ENCODE measurements at regions not wholly inside any gene's neighbourhood (a gene's known extent, or its start where the extent isn't known, plus 50 kb on each side); places are given as distances from the start of the nearest gene placed in this dataset.
A peak's percentile ranks its signal among the peaks of the same experiment; 100 is the strongest.

GRCh38 chr13:73681015-73681414, 453.2 kb downstream of the KLF12 start (continued):
- TF ChIP-seq CTCF (IDR thresholded peaks at IDR 0.05), result no peak
- no peak for TF ChIP-seq KAT7 (CRISPR knock-in tag; IDR thresholded peaks at IDR 0.05; ENCODE audit: borderline replicate concordance)
- no peak for TF ChIP-seq PREB (CRISPR knock-in tag; IDR thresholded peaks at IDR 0.05; ENCODE audit: borderline replicate concordance)
- TF ChIP-seq MAX (CRISPR knock-in tag; IDR thresholded peaks at IDR 0.05), result no peak
- no peak for TF ChIP-seq USF1 (CRISPR knock-in tag; IDR thresholded peaks at IDR 0.05)
- TF ChIP-seq NR2C2 (CRISPR knock-in tag; IDR thresholded peaks at IDR 0.05), result no peak
- no peak for TF ChIP-seq IRF1 (CRISPR knock-in tag; IDR thresholded peaks at IDR 0.05)
- no peak for TF ChIP-seq PRRX2 (CRISPR knock-in tag; IDR thresholded peaks at IDR 0.05)
- TF ChIP-seq ELF4 (CRISPR knock-in tag; IDR thresholded peaks at IDR 0.05; ENCODE audit: low read depth), result no peak

GRCh38 chr13:73677048-73677601, 457.1 kb downstream of the KLF12 start:
- Mint-ChIP-seq H3K9me3 (peaks cover 6% of the 10 kb centered on the region), H3K27me3 (ENCODE audit: low read depth) (no peaks in the 10 kb centered on the region), H3K27ac (peak overlapping the region; percentile 36; the same call in 1 of the 2 replicates), H3K36me3 (no peaks in the 10 kb centered on the region), H3K4me1 (peaks cover 25% of the 10 kb centered on the region), H3K4me3 (no peak overlapping the region)
- POLR2A ChIA-PET, result interaction anchor here (0.6 kb wide), 1 partner anchor 1728 kb away, joined by 4 read pairs; no protein-coding TSS in a partner anchor
- TF ChIP-seq NR2C2 (CRISPR knock-in tag; IDR thresholded peaks at IDR 0.05) (no peak), ZNF219 (CRISPR knock-in tag; IDR thresholded peaks at IDR 0.05; ENCODE audit: borderline replicate concordance) (no peak), ATF2 (CRISPR knock-in tag; IDR thresholded peaks at IDR 0.05; ENCODE audit: borderline replicate concordance, low read depth) (no peak)
- DNase-seq (ENCODE audit: low spot score), result no peak
- CTCF ChIA-PET, result interaction anchor here (0.5 kb wide), 1 partner anchor 23 kb away, joined by 3 read pairs; no protein-coding TSS in a partner anchor
- ATAC-seq, result no peak

GRCh38 chr13:73676550-73677047, 457.6 kb downstream of the KLF12 start:
- Mint-ChIP-seq H3K4me3 (no peak overlapping the region), H3K9me3 (peaks cover 3% of the 10 kb centered on the region), H3K27ac (no peak overlapping the region; the same call in 1 of the 2 replicates), H3K27me3 (ENCODE audit: low read depth) (no peaks in the 10 kb centered on the region), H3K4me1 (peaks cover 25% of the 10 kb centered on the region), H3K36me3 (no peaks in the 10 kb centered on the region)
- ATAC-seq (no peak), DNase-seq (ENCODE audit: low spot score) (no peak)
- POLR2A ChIA-PET, result interaction anchor here (0.6 kb wide), 2 partner anchors 601 to 1728 kb away, joined by 3 to 4 read pairs; no protein-coding TSS in a partner anchor
- CTCF ChIA-PET, result interaction anchor here (0.5 kb wide), 1 partner anchor 22 kb away, joined by 3 read pairs; no protein-coding TSS in a partner anchor
- no peak for TF ChIP-seq JUN (CRISPR knock-in tag; IDR thresholded peaks at IDR 0.05)
- TF ChIP-seq IRF1 (CRISPR knock-in tag; IDR thresholded peaks at IDR 0.05), result no peak
- no peak for TF ChIP-seq ZNF512 (CRISPR knock-in tag; IDR thresholded peaks at IDR 0.05; ENCODE audit: borderline replicate concordance)
- TF ChIP-seq NFE2L1 (CRISPR knock-in tag; IDR thresholded peaks at IDR 0.05), result no peak
- TF ChIP-seq EMX1 (CRISPR knock-in tag; IDR thresholded peaks at IDR 0.05), result no peak
- no peak for TF ChIP-seq ATF3 (CRISPR knock-in tag; conservative IDR thresholded peaks at IDR 0.05)
- TF ChIP-seq AR (CRISPR knock-in tag; IDR thresholded peaks at IDR 0.05), result no peak
- no peak for TF ChIP-seq E2F5 (CRISPR knock-in tag; IDR thresholded peaks at IDR 0.05)

Data from WTC11 (cell line).